GM19372 (cell line): ENCODE measurements at regions not wholly inside any gene's neighbourhood (a gene's known extent, or its start where the extent isn't known, plus 50 kb on each side); places are given as distances from the start of the nearest gene placed in this dataset.

Experiments
- ATAC-seq: cut with Tn5 transposase; IDR thresholded peaks from one replicate; pipeline ENCODE4 v1.9.1; 2021; ENCODE audit warnings: mild to moderate bottlenecking, low read depth, moderate library complexity; ENCODE audit not compliant: unreplicated experiment

DNA sequence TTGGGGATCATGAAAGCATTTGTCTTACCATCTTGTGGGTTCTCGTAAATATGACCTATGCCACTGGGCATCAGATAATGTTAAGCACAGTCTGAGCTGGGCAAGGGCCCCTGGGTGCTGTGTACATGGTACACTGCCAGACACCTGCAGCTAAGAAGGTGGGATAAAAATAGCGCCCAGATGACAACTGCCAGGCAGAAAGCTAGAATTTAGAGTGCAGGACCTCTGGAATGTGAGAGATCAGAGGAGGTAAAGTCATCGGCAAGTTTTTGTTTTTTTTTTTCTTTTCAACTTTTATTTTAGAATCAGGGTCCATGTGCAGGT is 53.8 kb upstream of the CYRIA start:
- no peak for ATAC-seq

DNA sequence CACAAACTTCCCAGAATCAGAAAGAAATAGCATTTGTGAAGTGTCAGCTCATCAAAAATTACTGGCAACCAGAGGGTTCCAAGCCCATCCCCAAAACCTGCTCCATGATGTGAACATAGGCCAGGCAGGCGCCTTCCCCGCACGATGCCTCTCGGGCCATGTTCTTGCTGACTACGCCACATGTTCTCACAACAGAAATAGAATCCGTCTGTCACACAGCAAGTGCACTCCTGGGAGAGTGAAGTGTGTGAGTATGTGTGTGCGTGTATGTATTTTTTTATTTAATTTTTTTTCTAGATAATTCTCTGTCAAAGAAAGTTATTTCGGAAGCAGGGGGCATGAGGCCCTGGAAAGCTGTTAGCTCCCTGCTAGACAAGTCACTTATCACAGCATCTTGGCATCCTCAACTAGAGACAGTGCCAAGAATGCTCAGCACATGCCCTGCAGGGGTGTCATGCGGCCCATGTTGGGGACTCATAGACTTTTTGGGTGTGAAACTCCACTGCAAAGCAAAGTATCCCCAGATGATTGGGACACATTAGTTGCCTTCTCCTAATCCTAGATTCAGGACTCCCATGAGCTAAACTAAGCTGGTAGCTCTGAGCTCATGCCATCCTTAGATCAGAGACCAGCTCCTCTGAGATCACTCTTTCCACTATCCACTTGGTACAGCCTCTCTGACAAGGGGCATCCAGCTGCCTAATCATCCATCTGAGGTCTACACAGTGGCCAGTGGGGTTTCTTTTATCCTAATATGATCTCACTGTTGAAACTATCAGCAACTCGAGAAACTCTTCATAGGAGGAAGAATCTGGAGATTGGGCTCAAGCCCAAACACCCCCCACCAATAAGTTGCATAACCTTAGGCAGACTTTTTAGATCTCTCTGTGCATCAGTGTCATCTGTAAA is 53.2 kb upstream of the CYRIA start:
- no peak for ATAC-seq

DNA sequence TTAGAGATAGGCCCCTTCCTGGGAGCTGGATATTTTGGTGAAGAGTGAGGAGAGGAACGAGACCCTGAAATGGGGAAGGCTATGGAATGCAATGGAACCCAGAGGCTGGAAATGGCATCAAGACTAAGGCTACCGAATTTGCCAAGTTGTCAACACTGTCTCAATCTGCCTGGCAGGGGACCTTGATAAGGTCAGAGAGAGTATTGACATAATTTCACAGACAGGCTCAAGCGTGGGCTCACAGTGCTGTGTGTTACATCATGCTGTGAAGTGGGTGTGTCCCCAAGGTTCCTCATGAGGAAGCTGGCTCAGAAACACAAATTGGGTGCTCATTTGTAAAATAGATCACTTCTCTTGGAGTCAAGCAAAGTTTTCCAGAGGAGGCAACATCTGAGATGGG is 51.8 kb upstream of the CYRIA start:
- no peak for ATAC-seq

DNA sequence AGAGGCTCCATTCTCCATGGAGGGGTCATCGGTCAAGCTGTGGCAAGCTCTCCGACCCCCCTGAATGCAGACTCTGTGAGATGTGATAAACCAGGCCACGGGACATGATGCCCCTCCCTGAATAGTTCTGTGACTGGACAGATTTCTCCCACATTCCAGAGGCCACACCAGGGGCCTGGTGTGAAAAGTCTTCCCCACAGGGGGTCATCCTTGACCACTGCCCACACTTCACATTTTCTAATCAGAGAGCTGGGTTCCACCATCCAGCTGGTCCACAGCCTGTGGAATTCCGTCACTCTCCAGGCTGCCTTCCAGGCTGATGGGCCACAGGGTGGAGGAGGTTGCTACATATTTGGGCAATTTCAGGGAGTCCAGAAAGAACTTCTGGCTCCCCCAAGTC is 51.3 kb upstream of the CYRIA start:
- no peak for ATAC-seq

DNA sequence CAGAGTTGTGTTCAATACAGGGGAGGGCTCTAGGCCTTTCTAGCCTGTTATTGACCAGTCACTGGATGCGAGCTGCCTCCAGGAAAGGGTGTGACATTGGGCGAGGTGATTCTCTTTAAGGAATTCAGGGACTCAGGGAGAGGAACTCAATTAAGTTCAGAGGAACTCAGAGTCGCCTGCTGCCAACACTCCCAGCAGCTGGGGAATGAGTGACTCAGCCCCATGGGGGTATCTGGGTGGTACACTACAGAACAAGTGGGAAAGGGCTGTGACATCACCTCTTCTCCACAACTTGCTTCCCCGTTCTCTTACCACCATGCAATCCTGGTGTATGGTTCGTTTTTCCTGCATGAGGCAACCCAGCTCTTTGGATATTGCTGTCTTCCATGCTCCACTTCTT is 50.4 kb upstream of the CYRIA start:
- no peak for ATAC-seq
